Posterior vena cava (tissue), 2 donors: ENCODE measurements at regions not wholly inside any gene's neighbourhood (a gene's known extent, or its start where the extent isn't known, plus 50 kb on each side); places are given as distances from the start of the nearest gene placed in this dataset.
"Not testable (repeated sequence)": the region's sequence is repeated elsewhere in the genome, so short reads cannot be mapped to it uniquely, and the experiment has no call there.

Source experiments
- DNase-seq: peaks from one replicate; pipeline ENCODE4 v3.0.0-alpha.2; 2020; ENCODE audit warnings: low spot score
- intact Hi-C, 2 donors: fragments of 100-400 bp; cut with DNase I; formaldehyde crosslinking; loops; one replicate each; pipeline versions ENCODE4 v1.14.1 to v1.14.2; 2022 to 2023
- donor health status: DM: yes; HTN: yes; CAD: no.
- donor health status: DM: yes; HTN: yes; CAD: no.

DNA sequence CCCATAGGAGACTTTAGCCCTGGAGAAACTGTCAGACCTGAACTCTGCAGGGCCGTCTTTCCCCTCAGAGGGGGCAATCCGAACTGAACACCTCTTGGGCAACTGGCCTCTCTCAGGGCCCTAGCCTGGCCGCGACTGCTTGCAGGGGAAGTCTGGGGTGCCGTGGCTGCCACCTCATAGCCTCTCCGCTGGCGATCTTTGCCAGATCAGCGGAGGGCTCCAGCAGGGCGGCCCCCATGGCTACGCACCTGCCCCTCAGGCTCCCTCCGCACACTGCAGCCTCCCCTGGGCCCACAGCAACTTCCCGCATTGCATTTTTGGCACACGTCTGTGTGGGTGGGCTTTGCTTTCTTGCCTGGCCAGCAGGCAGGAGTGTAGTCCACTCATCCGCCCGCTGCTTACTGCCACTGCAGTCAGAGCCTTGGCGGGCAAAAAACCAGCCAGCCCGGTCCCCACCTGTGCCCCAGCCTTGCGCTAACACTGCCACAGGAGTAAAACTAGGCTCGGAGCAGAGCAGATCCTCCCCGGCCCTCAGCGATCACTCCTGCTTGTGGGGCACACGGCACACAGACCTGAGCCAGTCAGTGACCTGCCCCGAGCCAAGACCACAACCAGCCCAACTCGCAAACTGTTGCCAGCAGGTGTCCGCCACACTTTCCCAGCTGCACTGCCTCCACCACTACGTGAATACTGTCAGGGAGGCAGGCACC, 266.8 kb upstream of the CBLB start:
- peak; percentile 75 for DNase-seq
- intact Hi-C loops, result no loop called here

DNA sequence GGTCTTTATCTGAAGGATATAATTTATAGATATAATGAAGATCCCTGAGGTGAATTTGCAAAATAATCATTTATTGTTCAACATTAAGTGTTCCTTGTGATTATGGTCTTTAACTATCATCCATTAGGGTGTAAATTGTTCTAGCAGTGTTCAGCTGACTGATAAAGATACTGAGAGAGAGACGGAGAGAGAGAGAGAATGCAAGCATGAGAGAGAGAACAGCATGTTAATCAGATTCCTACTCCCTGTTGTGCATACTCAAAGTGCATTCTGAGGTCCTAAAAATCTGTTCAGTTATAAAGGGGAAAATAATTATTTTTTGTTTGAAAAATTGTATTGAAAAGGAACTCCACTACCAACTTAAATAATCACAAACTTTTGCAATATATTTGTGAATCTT, 271.0 kb upstream of the CBLB start:
- intact Hi-C loops, result no loop called here
- DNase-seq, result no peak

DNA sequence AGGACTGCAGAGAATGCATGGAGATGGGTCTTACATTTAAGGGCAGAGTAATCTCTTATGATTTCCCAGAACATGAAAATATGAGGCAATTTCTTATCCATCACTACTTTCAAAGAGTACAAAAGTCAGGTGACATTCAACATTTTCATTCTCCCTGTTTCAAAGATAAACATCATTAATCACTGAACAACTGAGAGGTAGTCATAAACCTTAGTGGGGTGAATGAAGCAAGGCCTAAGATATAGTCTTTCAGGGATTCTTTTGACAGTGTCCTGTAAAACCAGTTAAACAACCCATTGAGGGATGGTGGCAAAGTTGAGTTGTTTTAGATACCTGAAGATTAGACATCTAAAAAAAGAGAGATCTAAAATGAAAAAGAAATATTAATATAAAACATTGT, 271.6 kb upstream of the CBLB start:
- intact Hi-C loops, result no loop called here
- no peak for DNase-seq

DNA sequence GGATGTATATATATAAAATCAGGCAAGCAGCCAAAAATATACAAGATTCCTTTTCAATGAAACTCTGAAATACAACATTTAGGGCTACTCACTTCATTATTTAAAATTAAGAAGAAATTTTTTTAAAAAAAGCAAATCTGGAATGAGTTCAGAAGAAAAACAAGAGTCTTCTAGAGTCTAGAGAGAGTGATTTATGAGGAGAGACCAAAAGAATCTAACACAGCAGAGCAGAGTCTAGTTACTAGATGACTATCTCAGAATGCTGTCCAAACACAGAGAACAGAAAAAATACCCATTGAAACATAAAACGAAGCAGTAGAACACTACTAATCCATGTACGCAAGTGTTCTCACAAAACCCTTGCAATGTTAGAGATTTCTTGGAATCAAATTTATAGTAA, 275.2 kb upstream of the CBLB start:
- intact Hi-C loops, result no loop called here
- DNase-seq, result no peak

DNA sequence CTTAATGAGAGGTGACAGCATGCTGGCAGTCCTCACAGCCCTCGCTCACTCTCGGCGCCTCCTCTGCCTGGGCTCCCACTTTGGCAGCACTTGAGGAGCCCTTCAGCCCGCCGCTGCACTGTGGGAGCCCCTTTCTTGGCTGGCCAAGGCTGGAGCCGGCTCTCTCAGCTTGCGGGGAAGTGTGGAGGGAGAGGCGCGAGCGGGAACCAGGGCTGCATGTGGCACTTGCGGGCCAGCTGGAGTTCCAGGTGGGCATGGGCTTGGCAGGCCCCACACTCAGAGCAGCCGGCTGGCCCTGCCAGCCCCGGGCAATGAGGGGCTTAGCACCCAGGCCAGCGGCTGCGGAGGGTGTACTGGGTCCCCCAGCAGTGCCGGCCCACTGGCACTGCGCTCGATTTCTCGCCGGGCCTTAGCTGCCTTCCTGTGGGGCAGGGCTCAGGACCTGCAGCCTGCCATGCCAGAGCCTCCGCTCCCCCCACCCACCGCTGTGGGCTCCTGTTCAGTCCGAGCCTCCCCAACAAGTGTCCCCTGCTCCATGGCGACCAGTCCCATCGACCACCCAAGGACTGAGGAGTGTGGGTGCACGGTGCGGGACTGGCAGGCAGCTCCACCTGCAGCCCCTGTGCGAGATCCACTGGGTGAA, 279.7 kb upstream of the CBLB start:
- DNase-seq, intact Hi-C loops: not testable (repeated sequence)

DNA sequence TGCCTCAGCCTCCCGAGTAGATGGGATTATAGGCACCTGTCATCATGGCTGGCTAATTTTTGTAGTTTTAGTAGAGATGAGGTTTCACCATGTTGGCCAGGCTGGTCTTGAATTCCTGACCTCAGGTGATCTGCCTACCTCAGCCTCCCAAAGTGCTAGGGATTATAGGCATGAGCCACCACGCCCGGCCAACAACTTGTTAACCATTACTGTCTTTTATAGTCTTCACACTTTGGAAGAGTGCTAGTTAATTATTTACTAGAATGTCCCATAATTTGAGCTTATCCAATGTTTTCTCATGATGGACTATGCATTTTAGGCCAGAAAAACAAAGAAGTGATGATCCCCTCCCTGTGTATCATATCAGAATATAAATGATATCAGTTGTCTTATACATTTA, 288.6 kb upstream of the CBLB start:
- DNase-seq, result no peak
- intact Hi-C loops, result no loop called here

DNA sequence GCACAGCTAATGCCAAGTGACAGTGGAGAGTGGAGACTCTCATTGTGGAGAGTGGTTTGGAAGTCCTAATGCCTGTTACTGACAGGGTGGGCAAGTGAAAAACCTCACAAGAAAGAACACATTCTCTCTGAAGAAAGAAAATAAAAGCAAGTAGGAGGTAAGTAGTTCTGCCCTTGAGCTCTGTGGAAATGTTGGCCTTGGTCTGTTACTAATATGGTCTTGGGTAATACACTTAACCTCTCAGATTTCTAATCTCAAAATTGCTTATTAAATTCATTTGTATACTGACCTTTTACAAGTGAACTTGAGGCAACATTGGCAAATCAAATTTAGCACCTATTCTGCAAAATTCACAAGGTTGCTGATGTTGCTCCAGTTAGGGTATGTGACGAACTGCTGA, 291.6 kb upstream of the CBLB start:
- intact Hi-C loops, result no loop called here
- DNase-seq, result no peak

DNA sequence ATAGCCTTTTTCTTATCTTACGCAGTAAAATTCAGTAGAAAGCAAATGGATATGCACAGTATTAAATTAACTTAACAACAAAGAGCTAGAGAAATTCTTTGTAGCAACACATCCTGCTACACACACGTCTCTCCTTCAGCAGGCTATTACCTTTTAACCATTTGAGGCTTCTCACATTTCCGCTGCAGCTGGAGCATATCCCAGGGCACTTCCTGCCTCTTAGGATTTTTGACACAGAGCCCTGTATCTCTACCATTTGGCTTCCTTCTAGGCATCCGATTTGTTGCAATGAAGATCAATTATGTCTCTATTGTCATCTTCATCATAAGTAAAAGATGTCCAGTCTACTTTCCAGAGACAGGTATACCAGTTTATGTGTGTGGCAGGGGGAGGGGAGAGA, 292.4 kb upstream of the CBLB start:
- no peak for DNase-seq
- intact Hi-C loops, result no loop called here

DNA sequence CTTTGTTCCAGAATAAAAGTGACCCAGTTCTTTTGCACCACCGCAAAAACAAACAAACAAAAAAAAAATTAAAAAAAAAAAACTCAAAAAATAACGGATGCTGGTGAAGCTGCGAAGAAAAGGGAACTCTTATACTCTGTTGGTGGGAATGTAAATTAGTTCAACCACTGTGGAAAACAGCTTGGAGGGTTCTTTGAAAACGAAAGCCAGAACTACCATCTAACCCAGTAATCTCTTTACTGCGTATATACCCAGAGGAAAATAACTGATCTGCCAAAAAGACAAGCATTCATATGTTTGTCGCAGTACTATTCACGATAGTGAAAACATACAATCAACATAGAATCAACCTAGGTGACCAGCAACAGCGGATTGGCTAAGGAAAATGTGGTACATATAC, 298.9 kb upstream of the CBLB start:
- intact Hi-C loops, result no loop called here
- DNase-seq, result no peak

DNA sequence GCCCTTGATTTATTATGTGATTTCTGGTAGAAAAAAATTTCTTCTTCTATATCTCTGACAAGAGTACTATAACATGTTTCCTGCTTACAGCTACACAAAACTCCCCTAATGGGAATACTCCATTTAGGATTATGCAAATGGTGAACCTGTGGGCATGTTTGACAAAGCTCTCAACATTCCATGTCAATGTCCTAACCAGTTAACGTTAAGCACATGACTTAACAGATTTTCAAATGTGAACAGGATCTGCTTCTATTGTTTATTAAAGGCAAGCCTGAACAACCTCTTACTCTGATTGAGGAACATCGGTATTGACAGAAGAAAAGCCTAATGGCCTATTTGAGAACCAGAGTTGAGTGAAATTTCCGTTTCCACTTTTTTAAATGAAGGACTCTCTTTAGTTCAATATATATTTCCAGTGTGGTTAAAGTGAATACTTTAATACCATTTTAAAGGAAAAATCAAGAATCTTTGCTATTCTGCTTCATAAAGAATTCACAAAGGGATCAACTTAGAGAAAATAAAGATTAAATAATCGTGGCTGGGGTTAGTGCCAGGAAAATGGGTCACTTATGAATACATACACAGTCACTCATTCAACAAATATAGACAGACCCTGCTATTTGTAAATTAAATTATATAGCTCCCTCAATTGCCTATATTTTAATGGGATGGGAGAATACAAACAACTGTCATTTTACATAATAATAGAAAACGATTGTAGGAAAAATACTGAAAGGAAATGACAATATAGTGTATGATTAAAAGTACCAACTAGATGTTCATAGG, 300.3 kb upstream of the CBLB start:
- no peak for DNase-seq
- intact Hi-C loops, result no loop called here

DNA sequence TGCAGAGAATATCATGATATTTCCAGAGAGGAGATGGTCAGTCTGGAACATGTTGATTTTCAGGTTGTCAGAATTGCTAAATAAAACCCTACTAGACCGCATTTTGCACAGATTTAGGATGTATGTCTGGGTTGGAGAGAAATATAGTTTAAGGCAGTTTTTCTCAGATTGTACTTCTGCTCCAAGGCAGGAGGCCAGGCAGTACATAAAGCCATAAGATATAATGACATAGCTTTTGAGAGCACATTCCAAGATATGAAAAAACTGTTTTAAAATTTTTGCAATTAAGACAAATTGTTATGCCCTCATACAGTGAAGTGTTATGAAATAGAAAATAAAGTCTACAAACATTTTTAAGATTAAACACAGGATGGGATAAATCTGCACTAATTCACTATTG, 301.8 kb upstream of the CBLB start:
- no peak for DNase-seq
- intact Hi-C loops, result no loop called here

DNA sequence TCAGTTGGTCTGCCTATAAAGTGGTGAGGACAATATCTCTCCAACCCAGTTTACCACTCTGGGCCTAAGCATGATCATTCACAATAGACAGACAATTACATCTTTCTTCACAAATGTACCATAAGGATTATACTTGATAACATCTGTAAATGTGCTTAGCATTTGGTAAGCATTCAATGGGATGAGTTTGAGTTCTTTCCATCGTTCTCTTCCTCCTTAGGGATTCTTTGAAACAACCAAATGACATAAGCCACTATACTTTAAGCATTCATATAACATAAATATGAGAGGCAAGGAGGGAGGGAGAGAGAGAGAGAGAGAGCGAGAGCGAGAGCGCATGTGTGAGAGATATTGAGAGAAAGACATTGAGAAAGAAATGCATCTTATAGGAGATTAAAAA, 303.3 kb upstream of the CBLB start:
- DNase-seq, result no peak
- intact Hi-C loops, result no loop called here

DNA sequence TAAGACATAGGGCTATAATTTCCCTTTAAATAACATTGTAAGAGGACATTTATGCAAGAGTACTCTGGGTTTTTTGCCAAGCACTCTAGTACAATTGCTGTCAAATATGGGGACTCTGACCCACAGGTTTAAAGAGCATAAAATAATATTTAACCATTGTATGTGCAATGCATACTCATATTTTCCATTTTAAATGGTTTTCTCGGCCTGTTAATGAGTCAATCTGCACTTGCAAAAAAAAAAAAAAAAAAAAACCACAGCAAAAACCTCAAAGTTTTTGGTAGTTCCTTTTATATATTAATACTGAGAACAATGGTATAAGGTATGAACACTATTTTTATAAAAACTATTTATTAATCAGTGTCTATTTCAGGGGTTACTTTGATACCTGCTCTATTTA, 304.0 kb upstream of the CBLB start:
- intact Hi-C loops, result no loop called here
- DNase-seq, result no peak

DNA sequence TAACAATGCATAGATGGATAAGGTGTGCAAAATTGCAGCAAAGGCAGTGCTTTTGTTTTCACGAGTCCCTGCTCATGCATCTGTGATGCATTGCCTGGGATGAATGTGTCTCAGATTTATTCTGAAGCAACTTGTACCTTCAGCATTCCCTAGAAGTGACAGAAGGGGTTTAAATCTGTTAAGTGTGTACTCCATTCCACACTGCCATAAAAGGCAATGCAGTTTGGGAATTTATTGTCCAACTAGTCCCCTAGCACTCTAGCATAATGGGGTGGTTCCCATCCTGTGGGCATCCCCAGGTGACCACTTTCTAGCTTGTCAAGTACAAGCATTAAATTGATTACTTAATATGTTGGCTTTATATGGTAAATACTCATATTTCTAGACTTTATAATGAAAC, 306.5 kb upstream of the CBLB start:
- intact Hi-C loops, result no loop called here
- no peak for DNase-seq

DNA sequence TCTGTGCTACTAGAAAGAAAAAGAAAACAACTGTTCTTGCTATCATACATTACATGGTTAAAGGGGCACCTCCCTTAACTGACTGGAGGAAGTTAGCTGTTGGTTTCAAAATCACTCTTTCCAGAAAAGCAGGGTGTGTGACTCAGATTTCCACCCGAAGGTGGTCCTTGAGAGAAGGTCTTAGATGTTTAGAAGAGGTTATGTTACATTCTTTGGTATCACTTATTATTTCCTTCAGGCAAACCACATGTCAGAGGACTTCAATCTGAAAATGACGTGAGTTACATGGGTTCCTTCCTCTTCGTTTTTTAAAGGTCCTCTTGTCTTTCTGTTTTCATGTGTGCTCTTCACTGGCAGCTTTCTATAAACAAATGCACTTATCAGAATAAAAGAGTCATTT, 307.9 kb upstream of the CBLB start:
- DNase-seq, result no peak
- intact Hi-C loops, result no loop called here

DNA sequence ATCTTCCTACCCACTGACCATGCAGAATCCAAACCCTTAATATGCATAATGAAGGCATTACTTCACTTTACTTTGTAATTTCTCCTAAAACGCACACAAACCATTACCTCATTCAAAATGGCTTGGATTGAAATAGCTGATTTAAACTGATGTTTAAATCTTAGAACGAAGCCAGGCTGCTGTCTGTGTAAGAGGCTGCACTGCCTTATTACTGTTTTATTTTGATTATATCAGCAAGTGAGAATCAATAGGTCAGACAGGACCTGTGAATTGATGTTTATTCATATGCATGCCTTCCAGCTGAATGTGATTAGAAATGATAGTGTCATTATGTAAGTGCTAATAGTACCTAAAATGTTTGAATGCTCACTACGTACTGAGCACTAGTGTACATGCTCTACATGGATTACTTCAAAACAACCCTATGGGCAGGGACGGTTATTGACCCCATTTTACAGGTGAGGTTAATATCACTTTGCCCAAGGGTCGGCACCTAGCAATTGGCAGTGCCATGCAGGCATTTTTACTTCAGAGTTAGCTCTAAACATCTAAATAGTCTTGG, 314.2 kb upstream of the CBLB start:
- intact Hi-C loops, result no loop called here
- DNase-seq, result no peak

DNA sequence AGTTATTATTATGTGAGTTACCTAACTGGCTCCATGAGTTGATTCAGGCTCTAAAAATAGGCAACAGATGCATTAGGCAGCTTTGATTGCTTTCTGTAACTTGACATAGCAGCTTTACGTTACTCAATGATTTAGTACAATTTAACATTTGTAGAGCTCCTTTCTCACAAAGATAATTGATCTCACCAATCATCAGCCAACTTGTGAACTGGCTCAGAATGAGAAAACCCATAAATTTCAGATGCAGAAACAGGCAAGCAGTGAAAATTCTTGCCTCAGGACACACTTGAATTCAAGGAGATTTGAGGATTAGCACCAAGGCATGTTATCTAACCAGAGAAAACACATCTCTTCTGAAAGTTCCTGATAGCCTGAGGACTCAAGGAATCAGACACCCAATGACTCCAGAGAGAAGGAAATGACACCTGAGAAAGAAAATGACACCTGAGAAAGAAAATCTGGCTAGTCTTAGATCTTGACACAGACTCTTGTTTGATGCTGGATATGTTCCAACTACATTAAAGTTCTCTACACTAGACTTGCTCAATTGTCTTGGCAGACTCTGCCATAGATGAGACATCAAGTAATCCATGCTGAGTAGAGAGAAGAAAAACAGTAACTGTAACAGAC, 315.1 kb upstream of the CBLB start:
- no peak for DNase-seq
- intact Hi-C loops, result no loop called here

DNA sequence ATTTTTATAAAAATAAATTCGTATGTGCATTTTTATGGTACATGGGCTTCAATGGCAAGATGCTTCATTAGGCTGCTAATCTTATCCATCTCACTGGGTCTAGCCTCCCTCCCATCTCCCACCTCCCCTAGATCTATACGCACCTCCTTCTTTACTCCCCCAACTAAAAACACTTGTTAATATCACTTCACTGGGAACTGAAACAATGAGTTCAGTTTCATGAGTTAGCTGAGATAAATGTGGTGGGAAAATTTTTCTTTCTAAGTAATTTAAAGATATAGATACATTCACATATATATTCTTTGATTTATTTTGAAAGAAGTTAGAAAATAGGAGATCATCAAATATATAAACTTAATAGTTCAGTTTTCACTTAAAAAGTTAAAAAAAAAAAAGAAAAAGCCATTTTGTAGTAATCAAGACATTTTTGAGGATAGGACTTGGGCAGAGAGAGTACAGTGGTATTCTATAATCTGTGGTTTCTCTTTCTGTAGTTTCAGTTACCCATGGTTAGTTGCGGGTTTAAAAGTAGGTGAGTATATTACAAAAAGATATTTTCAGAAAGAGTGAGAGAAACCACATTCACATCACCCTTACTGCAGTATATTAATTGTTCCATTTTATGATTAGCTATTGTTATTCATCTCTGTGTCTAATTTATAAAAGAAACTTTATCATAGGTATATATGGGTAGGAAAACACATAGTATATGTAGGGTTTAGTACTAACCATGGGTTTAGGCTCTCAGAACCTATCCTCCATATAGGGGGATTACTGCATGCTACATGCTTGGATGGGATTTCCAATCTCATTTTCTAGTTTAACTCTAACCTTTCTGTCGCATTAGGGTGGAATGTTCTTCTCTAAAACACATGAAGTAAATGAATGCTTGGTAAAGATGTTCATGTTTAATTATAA, 316.0 kb upstream of the CBLB start:
- DNase-seq, result no peak
- intact Hi-C loops, result no loop called here

DNA sequence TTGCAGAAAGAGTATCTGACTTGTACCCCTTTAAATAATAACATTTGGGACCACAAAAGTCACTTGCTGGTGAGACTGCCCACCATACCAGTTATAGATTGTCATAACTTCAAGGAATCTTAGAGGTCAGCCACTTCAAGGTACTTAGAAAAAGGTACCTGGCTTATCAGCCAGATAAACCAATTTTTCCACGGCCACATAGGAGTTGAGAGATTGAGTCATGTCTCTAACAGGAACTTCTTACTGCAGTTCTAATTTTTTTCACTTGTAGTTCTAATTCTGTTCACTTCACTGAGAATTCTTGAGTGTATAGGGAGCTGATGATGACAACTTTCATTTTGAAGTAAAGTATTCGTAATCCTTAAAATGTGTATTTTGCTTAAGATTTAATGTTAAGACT, 317.1 kb upstream of the CBLB start:
- intact Hi-C loops, result no loop called here
- no peak for DNase-seq
